AG04449 (cell line): ENCODE measurements at regions not wholly inside any gene's neighbourhood (a gene's known extent, or its start where the extent isn't known, plus 50 kb on each side); places are given as distances from the start of the nearest gene placed in this dataset.

Experiments
- CTCF ChIA-PET: fragments of 350-600 bp; formaldehyde crosslinking; extraction: SDS; loops from one replicate; lab custom pipeline; 2021; ENCODE audit warnings: antibody characterized with exemption; lab: Yijun Ruan, JAX
- POLR2A ChIA-PET: fragments of 400-600, 350-600 bp; formaldehyde crosslinking; extraction: SDS; loops from one replicate; lab custom pipeline; 2020; ENCODE audit warnings: antibody characterized with exemption, inconsistent platforms; lab: Yijun Ruan, JAX
- DNase-seq: peaks from one replicate; pipeline ENCODE4 v3.0.0-alpha.2; 2010; ENCODE audit warnings: low read depth, low spot score
- H3K4me3 ChIP-seq: 2 replicates; pipeline ENCODE4 v1.5.1; 2011; ENCODE audit warnings: low read depth, mild to moderate bottlenecking, control low read depth, low read length
- CTCF ChIP-seq: IDR thresholded peaks from one replicate; pipeline ENCODE4 v1.5.1; 2011; ENCODE audit warnings: mild to moderate bottlenecking, moderate library complexity, low read length, control low read depth, inconsistent platforms; ENCODE audit not compliant: insufficient read depth; ENCODE audit errors: missing control alignments

GRCh38 chr1:72936942-72937341 is 654.6 kb upstream of the NEGR1 start:
- no peak overlapping the region for H3K4me3 ChIP-seq
- TF ChIP-seq CTCF: no peak
- POLR2A ChIA-PET: no interaction called here
- DNase-seq: no peak
- CTCF ChIA-PET: no interaction called here

GRCh38 chr1:72936151-72936740 is 653.9 kb upstream of the NEGR1 start:
- ChIA-PET POLR2A (no interaction called here), CTCF (no interaction called here)
- no peak for DNase-seq
- no peak for TF ChIP-seq CTCF
- no peak overlapping the region for H3K4me3 ChIP-seq

GRCh38 chr1:72932025-72932424 is 649.7 kb upstream of the NEGR1 start:
- no peak for TF ChIP-seq CTCF
- no peak overlapping the region for H3K4me3 ChIP-seq
- POLR2A ChIA-PET: no interaction called here
- no peak for DNase-seq
- CTCF ChIA-PET: no interaction called here

GRCh38 chr1:72930528-72930927 is 648.2 kb upstream of the NEGR1 start:
- DNase-seq: no peak
- no peak for TF ChIP-seq CTCF
- ChIA-PET CTCF (no interaction called here), POLR2A (no interaction called here)
- no peak overlapping the region for H3K4me3 ChIP-seq

- ChIA-PET POLR2A (no interaction called here), CTCF (no interaction called here)
- no peak for TF ChIP-seq CTCF
- DNase-seq: no peak
- no peak overlapping the region for H3K4me3 ChIP-seq
Measured at GRCh38 chr1:72918940-72919339, 636.6 kb upstream of the NEGR1 start.

- no peak for TF ChIP-seq CTCF
- no peak for DNase-seq
- ChIA-PET CTCF (no interaction called here), POLR2A (no interaction called here)
- H3K4me3 ChIP-seq: no peak overlapping the region
Measured at GRCh38 chr1:72917920-72918319, 635.6 kb upstream of the NEGR1 start.
